SU-DHL-6 (cell line): ENCODE measurements at regions not wholly inside any gene's neighbourhood (a gene's known extent, or its start where the extent isn't known, plus 50 kb on each side); places are given as distances from the start of the nearest gene placed in this dataset.

Experiments
- H2AFZ ChIP-seq: fragments of 200-600 bp; sonication (generic); 2 replicates; pipeline ENCODE4 v1.6.1; 2014; ENCODE audit warnings: low read depth, mild to moderate bottlenecking, moderate library complexity, mixed read lengths, antibody characterized with exemption, low read length; ENCODE audit not compliant: severe bottlenecking
- H3F3A ChIP-seq: fragments of 200-600 bp; shearing (Covaris generic); 2 replicates; pipeline ENCODE4 v1.6.0; 2016; ENCODE audit warnings: antibody characterized with exemption, mild to moderate bottlenecking; ENCODE audit not compliant: insufficient read depth
- H3K27ac ChIP-seq: fragments of 200-600 bp; sonication (generic); 2 replicates; pipeline ENCODE4 v1.5.1; 2016; ENCODE audit warnings: low read depth, mild to moderate bottlenecking, low read length, moderate library complexity, mixed read lengths
- H3K27me3 ChIP-seq: fragments of 200-600 bp; sonication (generic), shearing (Covaris generic); 2 replicates; pipeline ENCODE4 v1.6.0; 2014; ENCODE audit warnings: mild to moderate bottlenecking, low read length
- H3K36me3 ChIP-seq: fragments of 200-600 bp; sonication (generic); 2 replicates; pipeline ENCODE4 v1.6.1; 2014; ENCODE audit warnings: mild to moderate bottlenecking, low read length, mixed read lengths
- H3K4me2 ChIP-seq: fragments of 300-600, 200-600 bp; shearing (Covaris generic), sonication (generic); 2 replicates; pipeline ENCODE4 v1.6.0; 2014; ENCODE audit warnings: low read length, low read depth, mild to moderate bottlenecking; ENCODE audit not compliant: poor library complexity, severe bottlenecking
- H3K4me3 ChIP-seq: fragments of 200-600 bp; sonication (generic); 2 replicates; pipeline ENCODE4 v1.5.1; 2014; ENCODE audit warnings: antibody characterized with exemption, low read length, mild to moderate bottlenecking, mixed read lengths; ENCODE audit not compliant: insufficient read depth, poor library complexity, severe bottlenecking
- H3K79me2 ChIP-seq: fragments of 200-600 bp; sonication (generic); 2 replicates; pipeline ENCODE4 v1.6.1; 2014; ENCODE audit warnings: mild to moderate bottlenecking, low read length, moderate library complexity; ENCODE audit not compliant: insufficient read depth
- H3K9ac ChIP-seq: fragments of 200-600 bp; sonication (generic); 2 replicates; pipeline ENCODE4 v1.7.0; 2014; ENCODE audit warnings: mild to moderate bottlenecking, low read length
- H3K9me2 ChIP-seq: fragments of 200-600 bp; sonication (generic); replicated peaks from 2 replicates; pipeline ENCODE4 v1.6.1; 2014; ENCODE audit warnings: low read length; ENCODE audit not compliant: insufficient read depth
- H3K9me3 ChIP-seq: fragments of 200-600 bp; sonication (generic); 2 replicates; pipeline ENCODE4 v1.6.1; 2014; ENCODE audit warnings: low read length, mixed read lengths; ENCODE audit not compliant: insufficient read depth
- H4K20me1 ChIP-seq: fragments of 200-600 bp; sonication (generic); 2 replicates; pipeline ENCODE4 v1.6.1; 2014; ENCODE audit warnings: low read depth, mild to moderate bottlenecking, antibody characterized with exemption, low read length, moderate library complexity, mixed read lengths
- EZH2phosphoT487 ChIP-seq: fragments of 200-600 bp; sonication (generic), shearing (Covaris generic); conservative IDR thresholded peaks from 2 replicates; pipeline ENCODE4 v1.6.1; 2018; ENCODE audit warnings: mild to moderate bottlenecking, antibody characterized with exemption, low read length, moderate library complexity, mixed read lengths
- TF ChIP-seq, protein P1 (sequence below): fragments of 200-600 bp; sonication (generic); IDR thresholded peaks from one replicate; pipeline ENCODE4 v1.5.1; 2017; ENCODE audit warnings: antibody characterized with exemption, mild to moderate bottlenecking, low read length, moderate library complexity; ENCODE audit not compliant: insufficient read depth, poor library complexity, severe bottlenecking

DNA sequence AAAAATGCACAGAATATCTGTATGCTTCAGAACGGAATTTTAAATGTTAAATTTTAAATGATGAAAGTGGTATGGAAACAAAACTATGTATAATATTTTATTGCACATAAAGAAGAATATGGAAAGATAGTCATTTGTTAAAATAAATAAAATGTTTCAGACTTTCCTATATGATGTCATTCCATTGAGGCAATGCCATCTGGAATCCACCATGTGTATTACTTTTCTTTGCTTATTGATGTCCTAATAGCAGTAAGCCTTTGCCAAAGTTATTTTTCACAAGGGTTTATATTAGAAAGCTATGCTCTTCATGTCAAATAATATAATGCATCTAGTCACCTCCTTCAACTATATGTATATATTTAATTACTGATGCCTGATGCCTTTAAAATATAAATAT is 601.6 kb upstream of the PKDCC start:
- Histone ChIP-seq H3K4me2 (no peak overlapping the region), H3K79me2 (no peaks in the 10 kb centered on the region), H3K36me3 (no peaks in the 10 kb centered on the region), H3K4me3 (no peak overlapping the region), H4K20me1 (no peaks in the 10 kb centered on the region), H3K9ac (no peak overlapping the region), H3K27me3 (no peaks in the 10 kb centered on the region), H3K9me2 (no peaks in the 10 kb centered on the region), H2AFZ (no peak overlapping the region), H3K9me3 (no peaks in the 10 kb centered on the region), H3K27ac (no peak overlapping the region), H3F3A (no peaks in the 10 kb centered on the region)
- no peak for TF ChIP-seq EZH2phosphoT487
- TF ChIP-seq, protein P1, sequence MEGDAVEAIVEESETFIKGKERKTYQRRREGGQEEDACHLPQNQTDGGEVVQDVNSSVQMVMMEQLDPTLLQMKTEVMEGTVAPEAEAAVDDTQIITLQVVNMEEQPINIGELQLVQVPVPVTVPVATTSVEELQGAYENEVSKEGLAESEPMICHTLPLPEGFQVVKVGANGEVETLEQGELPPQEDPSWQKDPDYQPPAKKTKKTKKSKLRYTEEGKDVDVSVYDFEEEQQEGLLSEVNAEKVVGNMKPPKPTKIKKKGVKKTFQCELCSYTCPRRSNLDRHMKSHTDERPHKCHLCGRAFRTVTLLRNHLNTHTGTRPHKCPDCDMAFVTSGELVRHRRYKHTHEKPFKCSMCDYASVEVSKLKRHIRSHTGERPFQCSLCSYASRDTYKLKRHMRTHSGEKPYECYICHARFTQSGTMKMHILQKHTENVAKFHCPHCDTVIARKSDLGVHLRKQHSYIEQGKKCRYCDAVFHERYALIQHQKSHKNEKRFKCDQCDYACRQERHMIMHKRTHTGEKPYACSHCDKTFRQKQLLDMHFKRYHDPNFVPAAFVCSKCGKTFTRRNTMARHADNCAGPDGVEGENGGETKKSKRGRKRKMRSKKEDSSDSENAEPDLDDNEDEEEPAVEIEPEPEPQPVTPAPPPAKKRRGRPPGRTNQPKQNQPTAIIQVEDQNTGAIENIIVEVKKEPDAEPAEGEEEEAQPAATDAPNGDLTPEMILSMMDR = no peak

DNA sequence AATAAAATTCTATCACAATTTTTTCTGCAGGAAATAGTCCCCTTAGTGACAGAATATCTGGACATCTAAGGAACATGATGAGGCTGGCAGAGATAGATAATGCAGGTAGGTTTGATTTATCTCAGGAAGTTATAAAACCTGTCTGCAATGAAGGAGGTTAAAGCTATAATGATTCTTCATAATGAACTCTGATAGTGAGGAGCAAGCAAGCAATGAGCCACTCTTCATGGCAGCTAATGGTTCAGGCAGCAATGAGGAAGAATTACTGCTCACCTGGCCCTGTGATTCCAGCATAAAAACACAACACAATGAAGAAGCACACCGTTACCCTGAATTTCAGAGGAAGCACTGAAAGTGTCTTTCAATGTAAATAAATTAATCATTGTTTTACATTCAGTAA is 599.6 kb upstream of the PKDCC start:
- H3K4me3 ChIP-seq = no peak overlapping the region
- H4K20me1 ChIP-seq = no peaks in the 10 kb centered on the region
- H3F3A ChIP-seq = no peaks in the 10 kb centered on the region
- H3K9me3 ChIP-seq = no peaks in the 10 kb centered on the region
- no peak overlapping the region for H3K4me2 ChIP-seq
- no peak for TF ChIP-seq EZH2phosphoT487
- TF ChIP-seq, protein P1 = no peak
- no peak overlapping the region for H3K9ac ChIP-seq
- H3K36me3 ChIP-seq = no peaks in the 10 kb centered on the region
- H3K79me2 ChIP-seq = no peaks in the 10 kb centered on the region
- H3K27me3 ChIP-seq = no peaks in the 10 kb centered on the region
- no peaks in the 10 kb centered on the region for H3K9me2 ChIP-seq
- no peak overlapping the region for H2AFZ ChIP-seq
- H3K27ac ChIP-seq = no peak overlapping the region

DNA sequence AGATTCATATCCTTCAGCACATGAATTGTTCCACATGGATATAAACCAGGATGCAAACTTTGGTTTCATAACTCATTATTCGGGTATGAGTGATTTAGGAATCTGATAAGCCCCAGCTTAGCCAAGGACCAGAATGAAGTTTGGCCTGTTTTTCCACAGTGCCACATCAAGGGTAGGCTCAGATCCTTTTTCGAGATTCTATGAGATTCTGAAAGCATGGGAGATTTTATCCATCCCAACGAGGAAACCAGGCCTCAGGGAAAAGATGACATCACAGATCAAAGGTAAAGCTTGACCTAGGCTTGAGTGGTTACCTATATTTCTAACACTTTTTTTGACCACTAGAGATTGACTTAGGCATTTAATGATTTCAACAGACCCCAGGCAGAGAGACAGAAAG is 590.8 kb upstream of the PKDCC start:
- no peak for TF ChIP-seq EZH2phosphoT487
- TF ChIP-seq, protein P1 = no peak

More for the DNA sequence above, 590.8 kb upstream of the PKDCC start:
- H3K4me3 ChIP-seq = no peak overlapping the region
- H4K20me1 ChIP-seq = no peaks in the 10 kb centered on the region
- no peaks in the 10 kb centered on the region for H3K9me3 ChIP-seq
- no peak overlapping the region for H2AFZ ChIP-seq
- no peak overlapping the region for H3K4me2 ChIP-seq
- no peaks in the 10 kb centered on the region for H3F3A ChIP-seq
- no peaks in the 10 kb centered on the region for H3K79me2 ChIP-seq
- no peaks in the 10 kb centered on the region for H3K27me3 ChIP-seq
- no peak overlapping the region for H3K27ac ChIP-seq
- no peaks in the 10 kb centered on the region for H3K36me3 ChIP-seq
- H3K9me2 ChIP-seq = no peaks in the 10 kb centered on the region
- no peak overlapping the region for H3K9ac ChIP-seq
